ENCODE measurements at regions not wholly inside any gene's neighbourhood (a gene's known extent, or its start where the extent isn't known, plus 50 kb on each side); places are given as distances from the start of the nearest gene placed in this dataset.

DNA sequence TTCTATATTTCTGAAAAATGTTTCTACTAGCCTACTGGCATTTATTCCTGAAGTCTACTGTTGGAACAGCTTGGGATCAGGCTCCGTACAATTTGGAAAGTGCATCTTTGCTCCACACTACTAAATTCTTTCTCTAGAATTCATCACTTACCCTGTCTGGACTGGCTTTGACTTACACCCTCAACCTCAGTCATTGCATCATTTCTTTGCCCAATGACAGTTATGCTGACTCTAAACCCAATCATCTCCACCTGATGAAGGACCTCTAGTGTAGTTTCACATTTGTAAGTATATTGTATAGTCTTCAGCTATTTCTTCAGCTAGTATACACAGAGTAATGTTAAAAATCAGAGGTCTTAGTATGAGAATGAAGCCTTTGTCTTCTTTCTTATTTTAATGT lies 359.6 kb upstream of the MC4R start:
- TF ChIP-seq, protein P1, sequence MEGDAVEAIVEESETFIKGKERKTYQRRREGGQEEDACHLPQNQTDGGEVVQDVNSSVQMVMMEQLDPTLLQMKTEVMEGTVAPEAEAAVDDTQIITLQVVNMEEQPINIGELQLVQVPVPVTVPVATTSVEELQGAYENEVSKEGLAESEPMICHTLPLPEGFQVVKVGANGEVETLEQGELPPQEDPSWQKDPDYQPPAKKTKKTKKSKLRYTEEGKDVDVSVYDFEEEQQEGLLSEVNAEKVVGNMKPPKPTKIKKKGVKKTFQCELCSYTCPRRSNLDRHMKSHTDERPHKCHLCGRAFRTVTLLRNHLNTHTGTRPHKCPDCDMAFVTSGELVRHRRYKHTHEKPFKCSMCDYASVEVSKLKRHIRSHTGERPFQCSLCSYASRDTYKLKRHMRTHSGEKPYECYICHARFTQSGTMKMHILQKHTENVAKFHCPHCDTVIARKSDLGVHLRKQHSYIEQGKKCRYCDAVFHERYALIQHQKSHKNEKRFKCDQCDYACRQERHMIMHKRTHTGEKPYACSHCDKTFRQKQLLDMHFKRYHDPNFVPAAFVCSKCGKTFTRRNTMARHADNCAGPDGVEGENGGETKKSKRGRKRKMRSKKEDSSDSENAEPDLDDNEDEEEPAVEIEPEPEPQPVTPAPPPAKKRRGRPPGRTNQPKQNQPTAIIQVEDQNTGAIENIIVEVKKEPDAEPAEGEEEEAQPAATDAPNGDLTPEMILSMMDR (IDR thresholded peaks at IDR 0.05 in 8 of 11, conservative IDR thresholded peaks at IDR 0.05 in 3 of 11), result no peak
- no peak for TF ChIP-seq POLR2AphosphoS5 (IDR thresholded peaks at IDR 0.05)
- no peak for TF ChIP-seq POLR2A (IDR thresholded peaks at IDR 0.05)
